ENCODE measurements at regions not wholly inside any gene's neighbourhood (a gene's known extent, or its start where the extent isn't known, plus 50 kb on each side); places are given as distances from the start of the nearest gene placed in this dataset.

DNA sequence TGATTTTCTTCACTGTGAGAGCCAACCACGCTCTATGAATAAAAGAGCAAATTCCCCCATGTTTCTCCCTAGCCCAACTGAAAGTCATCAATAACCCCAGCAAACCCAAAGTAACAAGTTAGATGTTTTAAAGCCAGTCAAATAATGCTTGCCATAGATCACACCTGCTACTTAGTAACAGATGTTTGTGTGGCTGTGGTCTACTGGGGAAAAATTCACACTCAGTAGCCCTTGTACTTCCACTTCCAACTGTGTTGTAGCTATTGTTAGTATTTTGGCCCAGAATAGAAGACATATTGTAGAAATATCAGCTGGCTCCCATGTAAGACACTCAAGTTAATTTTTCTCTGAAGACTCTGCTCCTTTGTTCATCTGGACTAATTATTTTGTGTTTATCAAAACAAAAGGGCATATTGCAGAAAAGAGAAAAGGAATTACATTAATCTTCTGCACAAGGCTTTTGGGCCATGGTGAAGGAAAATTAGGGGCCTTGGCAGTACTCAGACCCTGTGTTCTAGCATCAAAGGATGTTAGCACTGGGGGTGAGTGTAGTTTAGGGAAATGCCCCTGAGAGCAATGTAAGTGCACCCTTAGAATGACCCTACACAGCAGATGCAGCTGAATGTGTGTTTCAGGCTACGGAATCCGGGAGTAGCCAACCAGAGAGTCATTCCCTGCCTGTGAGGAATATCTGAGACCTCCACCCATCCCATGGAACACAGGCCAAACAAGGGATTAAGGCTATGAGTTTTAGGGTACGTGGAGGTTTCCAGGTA lies 521.9 kb downstream of the EPHA4 start:
- TF ChIP-seq, protein P1, sequence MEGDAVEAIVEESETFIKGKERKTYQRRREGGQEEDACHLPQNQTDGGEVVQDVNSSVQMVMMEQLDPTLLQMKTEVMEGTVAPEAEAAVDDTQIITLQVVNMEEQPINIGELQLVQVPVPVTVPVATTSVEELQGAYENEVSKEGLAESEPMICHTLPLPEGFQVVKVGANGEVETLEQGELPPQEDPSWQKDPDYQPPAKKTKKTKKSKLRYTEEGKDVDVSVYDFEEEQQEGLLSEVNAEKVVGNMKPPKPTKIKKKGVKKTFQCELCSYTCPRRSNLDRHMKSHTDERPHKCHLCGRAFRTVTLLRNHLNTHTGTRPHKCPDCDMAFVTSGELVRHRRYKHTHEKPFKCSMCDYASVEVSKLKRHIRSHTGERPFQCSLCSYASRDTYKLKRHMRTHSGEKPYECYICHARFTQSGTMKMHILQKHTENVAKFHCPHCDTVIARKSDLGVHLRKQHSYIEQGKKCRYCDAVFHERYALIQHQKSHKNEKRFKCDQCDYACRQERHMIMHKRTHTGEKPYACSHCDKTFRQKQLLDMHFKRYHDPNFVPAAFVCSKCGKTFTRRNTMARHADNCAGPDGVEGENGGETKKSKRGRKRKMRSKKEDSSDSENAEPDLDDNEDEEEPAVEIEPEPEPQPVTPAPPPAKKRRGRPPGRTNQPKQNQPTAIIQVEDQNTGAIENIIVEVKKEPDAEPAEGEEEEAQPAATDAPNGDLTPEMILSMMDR (IDR thresholded peaks at IDR 0.05): no peak
- TF ChIP-seq POLR2A (IDR thresholded peaks at IDR 0.05): no peak
